Activated naive CD4-positive, alpha-beta T cell treated with anti-CD3 and anti-CD28 coated beads for 36 hours (primary cell): ENCODE measurements at regions not wholly inside any gene's neighbourhood (a gene's known extent, or its start where the extent isn't known, plus 50 kb on each side); places are given as distances from the start of the nearest gene placed in this dataset.

Experiments
- CTCF ChIA-PET: fragments of 350-600 bp; sonication (Branson Sonifier 250); formaldehyde crosslinking; loops from one replicate; lab custom pipeline; 2021; ENCODE audit warnings: antibody characterized with exemption; lab: Charles Lee
- DNase-seq: peaks from one replicate; pipeline ENCODE4 v3.0.0-alpha.2; 2020
- H3K27ac Mint-ChIP-seq: one replicate; pipeline ENCODE4 v1.8.0; 2021; ENCODE audit warnings: mild to moderate bottlenecking, mixed read lengths
- H3K27me3 Mint-ChIP-seq: one replicate; pipeline ENCODE4 v1.8.0; 2021; ENCODE audit warnings: low read depth, mixed read lengths
- H3K36me3 Mint-ChIP-seq: one replicate; pipeline ENCODE4 v1.8.0; 2021; ENCODE audit warnings: low read depth, mixed read lengths
- H3K4me1 Mint-ChIP-seq: one replicate; pipeline ENCODE4 v1.8.0; 2021; ENCODE audit warnings: low read depth, mixed read lengths
- H3K4me3 Mint-ChIP-seq: one replicate; pipeline ENCODE4 v1.8.0; 2021; ENCODE audit warnings: mild to moderate bottlenecking, moderate library complexity, mixed read lengths
- H3K9me3 Mint-ChIP-seq: one replicate; pipeline ENCODE4 v1.8.0; 2021; ENCODE audit warnings: mixed read lengths
- intact Hi-C: fragments of 100-400 bp; cut with micrococcal nuclease; formaldehyde crosslinking; loops from one replicate; pipeline ENCODE4 v1.15.1; 2023

GRCh38 chr5:110092955-110093785, 403.4 kb downstream of the MAN2A1 start:
- Mint-ChIP-seq H3K4me1 (peaks cover 29% of the 10 kb centered on the region), H3K27ac (no peak overlapping the region), H3K36me3 (peaks cover 1% of the 10 kb centered on the region), H3K4me3 (no peak overlapping the region), H3K9me3 (no peaks in the 10 kb centered on the region), H3K27me3 (no peaks in the 10 kb centered on the region)
- intact Hi-C loops, result no loop called here
- no peak for DNase-seq
- CTCF ChIA-PET, result interaction anchor here (0.8 kb wide), 1 partner anchor 39 kb away, joined by 4 read pairs; no protein-coding TSS in a partner anchor

DNA sequence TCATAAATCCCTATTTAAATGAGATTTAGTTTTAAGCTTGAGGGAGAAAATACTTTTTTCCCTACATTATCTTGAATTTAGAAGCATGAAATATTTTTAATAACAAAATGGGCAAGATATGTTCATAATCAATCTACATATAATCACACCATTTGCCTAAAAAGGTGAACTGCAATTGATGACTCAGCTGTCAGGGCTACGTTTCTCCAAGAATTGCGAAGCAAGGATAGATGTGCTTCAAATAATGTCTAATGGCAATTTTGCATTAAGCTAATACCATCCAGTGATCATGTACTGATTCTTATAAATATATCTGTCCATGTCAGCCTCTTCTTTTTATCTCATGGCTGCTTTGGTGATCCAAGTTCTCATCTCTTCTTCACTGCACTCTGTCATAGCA, 404.4 kb downstream of the MAN2A1 start:
- CTCF ChIA-PET, result no interaction called here
- Mint-ChIP-seq H3K9me3 (no peaks in the 10 kb centered on the region), H3K27me3 (no peaks in the 10 kb centered on the region), H3K4me1 (peaks cover 21% of the 10 kb centered on the region), H3K36me3 (peaks cover 1% of the 10 kb centered on the region), H3K4me3 (no peak overlapping the region), H3K27ac (no peak overlapping the region)
- no peak for DNase-seq
- intact Hi-C loops, result no loop called here

DNA sequence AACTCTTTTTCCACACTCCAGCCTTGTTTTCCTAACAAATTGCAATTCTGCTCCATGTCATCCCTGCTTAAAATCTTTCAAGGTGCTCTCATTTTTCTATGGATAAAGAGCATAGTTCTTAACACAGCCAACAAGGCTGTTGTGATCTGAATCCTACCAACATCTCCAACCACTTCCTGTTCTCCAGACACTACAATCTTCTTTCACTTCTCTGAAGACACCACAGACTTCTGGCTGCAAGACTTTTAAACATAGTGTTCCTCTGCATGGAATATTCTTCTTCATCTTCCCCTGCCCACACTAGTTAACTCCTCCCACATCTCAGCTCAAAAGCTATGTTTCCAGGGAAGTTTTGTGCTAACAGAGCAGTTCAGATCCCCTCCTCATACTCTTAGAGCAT, 404.8 kb downstream of the MAN2A1 start:
- intact Hi-C loops, result no loop called here
- Mint-ChIP-seq H3K9me3 (no peaks in the 10 kb centered on the region), H3K27me3 (no peaks in the 10 kb centered on the region), H3K4me1 (peaks cover 17% of the 10 kb centered on the region), H3K27ac (no peak overlapping the region), H3K36me3 (peaks cover 1% of the 10 kb centered on the region), H3K4me3 (no peak overlapping the region)
- no peak for DNase-seq
- CTCF ChIA-PET, result no interaction called here

DNA sequence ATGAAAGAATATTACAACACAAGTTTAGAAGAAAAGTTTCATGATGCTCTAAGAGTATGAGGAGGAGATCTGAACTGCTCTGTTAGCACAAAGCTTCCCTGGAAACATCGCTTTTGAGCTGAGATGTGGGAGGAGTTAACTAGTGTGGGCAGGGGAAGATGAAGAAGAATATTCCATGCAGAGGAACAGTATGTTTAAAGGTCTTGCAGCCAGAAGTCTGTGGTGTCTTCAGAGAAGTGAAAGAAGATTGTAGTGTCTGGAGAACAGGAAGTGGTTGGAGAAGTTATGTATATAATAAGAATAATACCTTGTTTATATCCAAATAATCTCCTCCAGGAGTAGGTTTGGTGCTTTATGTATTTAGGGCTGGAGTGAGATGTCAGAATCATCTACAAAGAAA, 406.7 kb downstream of the MAN2A1 start:
- Mint-ChIP-seq H3K36me3 (no peaks in the 10 kb centered on the region), H3K4me3 (no peak overlapping the region)
- CTCF ChIA-PET, result interaction anchor here (1.8 kb wide), 1 partner anchor 41 kb away, joined by 4 read pairs; no protein-coding TSS in a partner anchor

GRCh38 chr5:110099572-110099971, 409.8 kb downstream of the MAN2A1 start:
- peaks cover 16% of the 10 kb centered on the region for H3K4me1 Mint-ChIP-seq

More for the DNA sequence above, 406.7 kb downstream of the MAN2A1 start:
- H3K4me1 Mint-ChIP-seq, result peaks cover 7% of the 10 kb centered on the region
- no peak overlapping the region for H3K27ac Mint-ChIP-seq
- no peak for DNase-seq
- H3K9me3 Mint-ChIP-seq, result no peaks in the 10 kb centered on the region
- intact Hi-C loops, result no loop called here
- H3K27me3 Mint-ChIP-seq, result no peaks in the 10 kb centered on the region

DNA sequence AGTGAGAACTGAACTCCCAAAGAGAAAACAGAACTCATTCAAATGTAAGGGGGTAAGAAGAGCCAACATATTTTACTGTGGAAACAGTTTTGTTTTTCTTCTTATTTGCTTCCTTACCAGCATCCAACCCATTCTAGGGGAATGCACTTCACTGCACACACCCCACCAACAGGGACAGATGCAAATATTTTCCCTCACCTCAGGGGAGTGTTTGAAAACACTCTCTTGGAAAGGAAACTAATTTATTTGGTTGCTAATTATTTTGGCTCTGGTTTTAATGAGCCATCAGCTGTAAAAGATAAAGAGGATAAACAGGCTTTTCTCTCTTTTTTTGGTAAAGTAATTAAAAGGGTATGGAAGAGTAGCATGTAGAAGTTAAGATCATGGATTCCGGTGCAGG, 413.4 kb downstream of the MAN2A1 start:
- Mint-ChIP-seq H3K9me3 (no peaks in the 10 kb centered on the region), H3K27ac (no peak overlapping the region), H3K27me3 (no peaks in the 10 kb centered on the region), H3K4me1 (peaks cover 39% of the 10 kb centered on the region), H3K36me3 (no peaks in the 10 kb centered on the region), H3K4me3 (no peak overlapping the region)
- intact Hi-C loops, result no loop called here
- CTCF ChIA-PET, result no interaction called here
- DNase-seq, result no peak

More at GRCh38 chr5:110099572-110099971, 409.8 kb downstream of the MAN2A1 start:
- H3K9me3 Mint-ChIP-seq, result no peaks in the 10 kb centered on the region
- no peak for DNase-seq
- CTCF ChIA-PET, result interaction anchor here (1.2 kb wide), 1 partner anchor 14 kb away, joined by 3 read pairs; no protein-coding TSS in a partner anchor
- H3K27me3 Mint-ChIP-seq, result no peaks in the 10 kb centered on the region
- no peak overlapping the region for H3K27ac Mint-ChIP-seq
- intact Hi-C loops, result no loop called here
- H3K36me3 Mint-ChIP-seq, result no peaks in the 10 kb centered on the region
- H3K4me3 Mint-ChIP-seq, result no peak overlapping the region

DNA sequence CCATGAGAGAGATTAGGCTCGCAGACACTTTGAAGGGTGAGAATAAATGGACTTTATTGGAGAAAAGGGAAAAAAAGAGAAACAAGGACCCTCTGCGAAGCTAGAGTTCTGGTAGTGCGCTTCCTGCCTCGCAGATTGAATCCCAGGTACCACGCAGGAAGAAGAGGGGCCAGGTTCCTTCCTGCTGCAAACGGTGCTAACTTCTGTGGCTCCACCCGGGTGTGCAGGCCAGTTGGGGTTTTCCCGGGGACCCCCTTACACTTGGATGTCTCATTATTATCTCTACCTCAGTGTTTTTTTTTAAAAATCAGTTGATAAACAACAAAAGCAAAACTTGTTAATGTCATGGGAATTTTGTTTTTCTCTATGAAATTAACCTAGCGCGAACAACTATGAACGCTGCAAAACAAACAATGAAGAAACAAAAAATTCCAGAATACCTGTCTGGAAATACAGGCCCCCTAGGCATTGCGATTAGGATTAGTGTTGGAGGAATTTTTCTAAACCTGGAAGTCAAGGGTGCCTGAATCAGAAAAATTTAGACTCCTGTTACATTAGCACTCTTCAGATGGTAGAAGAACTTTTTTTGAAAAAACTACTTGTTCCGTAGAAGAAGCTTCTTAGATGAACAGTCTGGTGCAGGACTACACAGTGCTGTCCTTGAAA, 414.5 kb downstream of the MAN2A1 start:
- Mint-ChIP-seq H3K27me3 (no peaks in the 10 kb centered on the region), H3K4me3 (no peak overlapping the region), H3K36me3 (no peaks in the 10 kb centered on the region), H3K4me1 (peaks cover 39% of the 10 kb centered on the region), H3K9me3 (no peaks in the 10 kb centered on the region), H3K27ac (no peak overlapping the region)
- DNase-seq, result peak; percentile 29
- intact Hi-C loops, result no loop called here
- CTCF ChIA-PET, result interaction anchor here (0.5 to 0.8 kb wide), 2 partner anchors 10 to 16 kb away, joined by 3 read pairs; no protein-coding TSS in a partner anchor

GRCh38 chr5:110104726-110105669, 415.3 kb downstream of the MAN2A1 start:
- intact Hi-C loops, result no loop called here
- peaks cover 39% of the 10 kb centered on the region for H3K4me1 Mint-ChIP-seq
- H3K9me3 Mint-ChIP-seq, result no peaks in the 10 kb centered on the region
- no peak overlapping the region for H3K27ac Mint-ChIP-seq
- no peak overlapping the region for H3K4me3 Mint-ChIP-seq
- no peaks in the 10 kb centered on the region for H3K27me3 Mint-ChIP-seq
- no peaks in the 10 kb centered on the region for H3K36me3 Mint-ChIP-seq
- CTCF ChIA-PET, result interaction anchor here (0.8 kb wide), 1 partner anchor 10 kb away, joined by 3 read pairs; no protein-coding TSS in a partner anchor
- DNase-seq, result peak; percentile 29

- Mint-ChIP-seq H3K4me3 (no peak overlapping the region), H3K9me3 (no peaks in the 10 kb centered on the region), H3K4me1 (peaks cover 39% of the 10 kb centered on the region), H3K27me3 (no peaks in the 10 kb centered on the region), H3K27ac (no peak overlapping the region), H3K36me3 (no peaks in the 10 kb centered on the region)
- CTCF ChIA-PET, result no interaction called here
- no peak for DNase-seq
- intact Hi-C loops, result loop anchor here (2.0 kb wide), 1 partner anchor 17 kb away; no protein-coding TSS in a partner anchor
Observed at GRCh38 chr5:110105692-110106091, 416.0 kb downstream of the MAN2A1 start.

- Mint-ChIP-seq H3K4me3 (no peak overlapping the region), H3K27ac (no peak overlapping the region), H3K9me3 (no peaks in the 10 kb centered on the region), H3K36me3 (no peaks in the 10 kb centered on the region), H3K4me1 (peaks cover 39% of the 10 kb centered on the region), H3K27me3 (no peaks in the 10 kb centered on the region)
- CTCF ChIA-PET, result no interaction called here
- no peak for DNase-seq
- intact Hi-C loops, result loop anchor here (2.0 kb wide), 1 partner anchor 18 kb away; no protein-coding TSS in a partner anchor
Observed at GRCh38 chr5:110106750-110107149, 417.0 kb downstream of the MAN2A1 start.

GRCh38 chr5:110108520-110108919, 418.8 kb downstream of the MAN2A1 start:
- Mint-ChIP-seq H3K4me3 (no peak overlapping the region), H3K36me3 (no peaks in the 10 kb centered on the region), H3K9me3 (no peaks in the 10 kb centered on the region), H3K27me3 (no peaks in the 10 kb centered on the region), H3K4me1 (peaks cover 37% of the 10 kb centered on the region), H3K27ac (no peak overlapping the region)
- CTCF ChIA-PET, result no interaction called here
- no peak for DNase-seq
- intact Hi-C loops, result no loop called here

- H3K4me3 Mint-ChIP-seq, result no peak overlapping the region
- intact Hi-C loops, result no loop called here
- no peak overlapping the region for H3K27ac Mint-ChIP-seq
- no peaks in the 10 kb centered on the region for H3K9me3 Mint-ChIP-seq
- no peak for DNase-seq
- no peaks in the 10 kb centered on the region for H3K27me3 Mint-ChIP-seq
- H3K4me1 Mint-ChIP-seq, result peaks cover 26% of the 10 kb centered on the region
- CTCF ChIA-PET, result no interaction called here
- no peaks in the 10 kb centered on the region for H3K36me3 Mint-ChIP-seq
Observed at GRCh38 chr5:110109667-110110066, 419.9 kb downstream of the MAN2A1 start.
